CD4-positive, CD25-positive, alpha-beta regulatory T cell (primary cell): ENCODE measurements at regions not wholly inside any gene's neighbourhood (a gene's known extent, or its start where the extent isn't known, plus 50 kb on each side); places are given as distances from the start of the nearest gene placed in this dataset.

Experiments
- ATAC-seq, 2 donors: fragments of 150-1000 bp; cut with Tn5 transposase; one replicate each; pipeline ENCODE4 v1.10.0; 2021; ENCODE audit warnings: low read depth in 2 of 2, moderate number of reproducible peaks in 2 of 2, moderate library complexity in 1 of 2
- DNase-seq, 3 donors: peaks; one replicate each; pipeline versions ENCODE4 v3.0.0 to v3.0.0-alpha.2; 2012 to 2022; ENCODE audit warnings: mixed read lengths in 1 of 3
- H3K27ac ChIP-seq: one replicate; pipeline ENCODE4 v1.7.0; 2013; ENCODE audit warnings: mild to moderate bottlenecking, low read length; ENCODE audit not compliant: insufficient read depth, poor library complexity, severe bottlenecking
- H3K27me3 ChIP-seq: one replicate; pipeline ENCODE4 v1.7.0; 2013; ENCODE audit warnings: low read length; ENCODE audit not compliant: control insufficient read depth, insufficient read depth
- H3K36me3 ChIP-seq: one replicate; pipeline ENCODE4 v1.7.0; 2013; ENCODE audit warnings: mild to moderate bottlenecking, low read length, moderate library complexity; ENCODE audit not compliant: control insufficient read depth, insufficient read depth
- H3K4me1 ChIP-seq: 2 replicates; pipeline ENCODE4 v1.7.0; 2013; ENCODE audit warnings: mild to moderate bottlenecking, low read length; ENCODE audit not compliant: insufficient read depth, control insufficient read depth, poor library complexity, severe bottlenecking
- H3K4me3 ChIP-seq: one replicate; pipeline ENCODE4 v1.7.0; 2013; ENCODE audit warnings: low read depth, mild to moderate bottlenecking, low read length, moderate library complexity
- H3K9me3 ChIP-seq, 2 experiments: 1 replicate in 1 of 2; 2 replicates in 1 of 2; pipeline ENCODE4 v1.7.0; 2013; ENCODE audit warnings: low read length in 2 of 2, mild to moderate bottlenecking in 1 of 2, moderate library complexity in 1 of 2; ENCODE audit not compliant: control insufficient read depth in 2 of 2
- H3K27ac Mint-ChIP-seq, 3 donors: one replicate each; pipeline ENCODE4 v1.8.0; 2020 to 2022; ENCODE audit warnings: mild to moderate bottlenecking in 3 of 3, mixed read lengths in 3 of 3, moderate library complexity in 2 of 3
- H3K27me3 Mint-ChIP-seq: one replicate; pipeline ENCODE4 v1.8.0; 2022; ENCODE audit warnings: mild to moderate bottlenecking, mixed read lengths
- H3K36me3 Mint-ChIP-seq: one replicate; pipeline ENCODE4 v1.8.0; 2020; ENCODE audit warnings: mixed read lengths
- H3K4me1 Mint-ChIP-seq, 4 donors: one replicate each; pipeline ENCODE4 v1.8.0; 2020 to 2022; ENCODE audit warnings: mixed read lengths in 4 of 4, mild to moderate bottlenecking in 1 of 4
- H3K4me3 Mint-ChIP-seq, 4 donors: one replicate each; pipeline ENCODE4 v1.8.0; 2020 to 2022; ENCODE audit warnings: mild to moderate bottlenecking in 4 of 4, mixed read lengths in 4 of 4, moderate library complexity in 3 of 4
- H3K9me3 Mint-ChIP-seq, 7 donors: one replicate each; pipeline ENCODE4 v1.8.0; 2020 to 2022; ENCODE audit warnings: mixed read lengths in 7 of 7, mild to moderate bottlenecking in 3 of 7, moderate library complexity in 2 of 7

DNA sequence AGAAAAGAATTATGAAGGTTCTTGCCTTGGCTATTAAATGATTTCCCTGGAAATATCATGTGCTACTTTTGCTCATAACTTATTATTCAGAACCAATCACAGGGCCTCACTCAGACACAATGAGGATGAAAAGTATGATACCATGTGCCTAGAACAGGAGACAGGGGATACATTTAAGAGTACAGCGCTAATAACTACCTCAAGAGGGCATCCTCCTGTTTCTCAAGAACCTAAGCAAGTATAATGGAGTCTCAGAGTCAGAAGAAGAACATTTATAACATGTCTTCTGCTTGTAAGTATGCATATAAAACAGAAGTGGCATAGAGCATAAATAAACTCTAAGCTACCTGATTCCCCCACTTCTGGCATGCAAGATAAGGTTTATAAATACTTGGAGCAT is 125.4 kb upstream of the MME start:
- Mint-ChIP-seq H3K27ac (no peak overlapping the region), H3K27me3 (no peaks in the 10 kb centered on the region), H3K4me3 (no peak overlapping the region), H3K9me3 (peaks cover 0 to 15% (median 6%) of the 10 kb centered on the region in 7 donors), H3K36me3 (no peaks in the 10 kb centered on the region), H3K4me1 (no peaks in the 10 kb centered on the region)
- H3K27me3 ChIP-seq, result no peaks in the 10 kb centered on the region
- no peaks in the 10 kb centered on the region for H3K9me3 ChIP-seq
- H3K36me3 ChIP-seq, result no peaks in the 10 kb centered on the region
- no peak overlapping the region for H3K27ac ChIP-seq
- ATAC-seq, result no peak
- H3K4me1 ChIP-seq, result no peaks in the 10 kb centered on the region
- peak in 1 of 3 donors; percentile 5 for DNase-seq
- H3K4me3 ChIP-seq, result no peak overlapping the region

DNA sequence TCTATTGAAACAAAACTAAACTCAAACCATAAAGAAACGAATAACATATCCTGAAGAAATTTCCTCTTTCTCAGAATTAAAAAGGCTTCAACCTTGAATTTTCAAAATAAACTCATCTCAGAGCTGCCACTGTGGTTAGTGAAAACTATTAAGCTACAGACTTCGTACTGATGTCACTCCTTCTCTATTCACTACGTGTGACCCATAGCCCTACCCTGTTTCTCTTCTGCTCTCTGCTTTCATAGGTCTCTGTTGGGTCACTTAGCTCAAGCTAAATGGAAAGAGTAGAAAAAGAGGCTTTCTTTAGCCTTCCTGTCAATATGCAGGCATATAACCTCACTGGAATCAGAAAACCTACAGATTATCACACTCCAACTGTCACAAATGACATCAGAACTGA is 126.6 kb upstream of the MME start:
- Mint-ChIP-seq H3K27ac (no peak overlapping the region), H3K4me1 (no peaks in the 10 kb centered on the region)

DNA sequence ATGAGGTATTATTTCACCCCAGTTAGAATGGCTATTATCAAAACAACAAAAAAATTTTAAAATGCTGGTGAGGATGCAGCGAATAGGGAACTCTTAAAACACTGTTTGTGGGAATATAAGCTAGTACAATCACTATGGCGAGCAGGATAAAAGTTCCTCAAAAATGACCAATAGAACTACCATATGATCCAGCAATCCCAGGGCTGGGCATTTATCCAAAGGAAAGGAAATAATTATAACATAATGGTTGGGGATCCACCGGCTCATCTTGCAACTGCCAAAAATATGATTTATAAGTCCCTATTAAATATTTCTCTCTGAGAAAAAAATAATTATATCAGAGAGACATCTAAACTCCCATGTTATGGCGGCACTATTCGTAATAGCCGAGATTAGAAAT is 127.6 kb upstream of the MME start:
- Histone ChIP-seq H3K36me3 (no peaks in the 10 kb centered on the region), H3K4me1 (no peaks in the 10 kb centered on the region), H3K9me3 (no peaks in the 10 kb centered on the region), H3K27me3 (no peaks in the 10 kb centered on the region), H3K4me3 (no peak overlapping the region), H3K27ac (no peak overlapping the region)
- H3K9me3 Mint-ChIP-seq, result peaks cover 0 to 22% (median 6%) of the 10 kb centered on the region in 7 donors
- no peaks in the 10 kb centered on the region for H3K4me1 Mint-ChIP-seq
- no peak for DNase-seq
- no peak overlapping the region for H3K4me3 Mint-ChIP-seq
- H3K36me3 Mint-ChIP-seq, result no peaks in the 10 kb centered on the region
- H3K27me3 Mint-ChIP-seq, result no peaks in the 10 kb centered on the region
- no peak for ATAC-seq
- no peak overlapping the region for H3K27ac Mint-ChIP-seq

More for the DNA sequence above, 126.6 kb upstream of the MME start:
- no peak overlapping the region for H3K4me3 ChIP-seq
- no peaks in the 10 kb centered on the region for H3K27me3 Mint-ChIP-seq
- no peak overlapping the region for H3K4me3 Mint-ChIP-seq
- no peak overlapping the region for H3K27ac ChIP-seq
- no peaks in the 10 kb centered on the region for H3K36me3 ChIP-seq
- H3K36me3 Mint-ChIP-seq, result no peaks in the 10 kb centered on the region
- no peaks in the 10 kb centered on the region for H3K9me3 ChIP-seq
- H3K27me3 ChIP-seq, result no peaks in the 10 kb centered on the region
- ATAC-seq (no peak), DNase-seq (no peak)
- no peaks in the 10 kb centered on the region for H3K4me1 ChIP-seq
- H3K9me3 Mint-ChIP-seq, result peaks cover 0 to 17% (median 6%) of the 10 kb centered on the region in 7 donors

DNA sequence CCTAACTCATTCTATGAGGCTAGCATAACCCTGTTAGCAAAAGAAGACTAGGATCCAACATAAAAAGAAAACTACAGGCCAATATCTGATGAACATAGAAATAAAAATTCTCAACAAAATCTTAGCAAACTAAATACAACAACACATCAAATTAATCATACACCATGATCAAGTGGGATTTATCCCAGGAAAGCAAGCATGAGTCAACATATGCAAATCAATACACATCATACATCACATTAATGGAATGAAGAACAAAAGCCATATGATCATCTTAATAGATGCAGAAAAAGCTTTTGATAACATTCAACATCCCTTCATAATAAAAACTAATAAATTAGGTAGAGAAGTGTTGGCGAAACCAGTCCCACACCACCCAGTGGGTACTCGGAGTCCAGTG is 136.1 kb upstream of the MME start:
- Histone ChIP-seq H3K9me3 (peaks cover 4 to 5% of the 10 kb centered on the region in 2 experiments), H3K36me3 (no peaks in the 10 kb centered on the region), H3K4me3 (no peak overlapping the region), H3K4me1 (no peaks in the 10 kb centered on the region), H3K27ac (no peak overlapping the region), H3K27me3 (no peaks in the 10 kb centered on the region)
- Mint-ChIP-seq H3K4me1 (no peaks in the 10 kb centered on the region), H3K27me3 (no peaks in the 10 kb centered on the region), H3K4me3 (no peak overlapping the region), H3K9me3 (peaks cover 0 to 26% (median 9%) of the 10 kb centered on the region in 7 donors), H3K27ac (no peak overlapping the region), H3K36me3 (no peaks in the 10 kb centered on the region)
- ATAC-seq (no peak), DNase-seq (no peak)

DNA sequence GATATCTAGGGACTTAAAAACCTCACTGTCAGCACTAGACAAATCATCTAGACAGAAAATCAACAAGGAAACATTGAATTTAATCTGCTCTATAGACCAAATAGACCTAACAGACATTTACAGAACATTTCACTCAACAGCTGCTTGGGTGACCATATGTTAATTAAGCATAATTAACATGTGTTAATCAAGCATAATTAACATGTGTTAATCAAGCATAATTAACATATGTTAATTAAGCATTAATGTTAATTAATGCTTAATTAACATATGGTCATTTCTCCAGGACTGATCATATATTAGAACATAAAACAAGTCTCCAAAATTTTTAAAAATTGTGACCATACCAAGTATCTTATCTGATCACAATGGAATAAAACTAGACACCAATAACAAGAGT is 137.3 kb upstream of the MME start:
- no peaks in the 10 kb centered on the region for H3K36me3 ChIP-seq
- Mint-ChIP-seq H3K9me3 (peaks cover 0 to 27% (median 9%) of the 10 kb centered on the region in 7 donors), H3K4me3 (no peak overlapping the region), H3K4me1 (no peaks in the 10 kb centered on the region), H3K27ac (no peak overlapping the region), H3K27me3 (no peaks in the 10 kb centered on the region), H3K36me3 (no peaks in the 10 kb centered on the region)
- no peak for DNase-seq
- H3K27ac ChIP-seq, result no peak overlapping the region
- no peak for ATAC-seq
- H3K27me3 ChIP-seq, result no peaks in the 10 kb centered on the region
- no peak overlapping the region for H3K4me3 ChIP-seq
- H3K9me3 ChIP-seq, result peaks cover 4 to 5% of the 10 kb centered on the region in 2 experiments
- H3K4me1 ChIP-seq, result no peaks in the 10 kb centered on the region

DNA sequence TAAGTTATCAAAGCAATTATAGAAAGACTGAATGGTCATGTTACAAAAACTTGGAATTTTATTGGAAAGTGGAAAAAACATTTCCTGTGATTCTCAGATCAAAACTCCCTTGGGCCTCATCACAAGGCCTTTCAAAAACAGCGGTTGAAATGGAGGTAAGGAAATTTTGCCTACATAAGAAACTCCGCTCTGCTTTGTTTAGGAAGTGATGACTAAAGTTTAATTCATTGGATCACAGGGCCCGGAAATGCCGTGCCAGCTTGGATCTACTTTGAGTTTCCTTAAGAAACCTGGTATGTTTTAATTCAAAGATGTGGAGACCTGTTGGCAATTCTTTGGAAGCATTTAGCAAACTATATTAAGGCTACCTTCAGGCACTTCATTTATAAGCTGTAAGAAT is 143.9 kb upstream of the MME start:
- no peak for ATAC-seq
- H3K36me3 ChIP-seq, result no peaks in the 10 kb centered on the region
- no peaks in the 10 kb centered on the region for H3K4me1 ChIP-seq
- no peaks in the 10 kb centered on the region for H3K27me3 ChIP-seq
- H3K4me3 ChIP-seq, result no peak overlapping the region
- no peak for DNase-seq
- Mint-ChIP-seq H3K4me3 (no peak overlapping the region), H3K27ac (no peak overlapping the region), H3K9me3 (peaks cover 3 to 15% (median 7%) of the 10 kb centered on the region in 7 donors), H3K27me3 (no peaks in the 10 kb centered on the region), H3K4me1 (no peaks in the 10 kb centered on the region), H3K36me3 (no peaks in the 10 kb centered on the region)
- no peak overlapping the region for H3K27ac ChIP-seq
- H3K9me3 ChIP-seq, result peaks cover 2 to 5% of the 10 kb centered on the region in 2 experiments

DNA sequence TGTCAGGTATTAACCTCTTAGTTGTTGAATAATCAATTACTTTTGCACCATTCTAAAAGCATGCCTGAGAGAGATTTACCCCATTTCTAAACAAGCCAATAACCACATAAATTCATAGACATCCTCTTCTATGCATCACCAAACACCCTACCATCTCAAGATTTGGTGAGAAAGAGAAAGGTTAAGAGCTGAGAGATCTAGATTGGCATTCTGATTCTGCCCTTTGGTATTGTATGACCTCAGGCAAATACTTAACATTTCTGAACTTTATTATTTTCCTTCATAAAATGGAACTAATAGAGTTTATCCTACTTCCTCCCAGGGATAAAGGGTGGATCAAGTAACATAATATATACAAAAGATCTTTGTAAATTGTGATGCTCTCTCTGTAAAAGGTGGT is 146.5 kb upstream of the MME start:
- Mint-ChIP-seq H3K27ac (no peak overlapping the region), H3K4me3 (no peak overlapping the region), H3K27me3 (no peaks in the 10 kb centered on the region), H3K4me1 (no peaks in the 10 kb centered on the region), H3K36me3 (no peaks in the 10 kb centered on the region), H3K9me3 (peaks cover 0 to 10% (median 2%) of the 10 kb centered on the region in 7 donors)
- no peaks in the 10 kb centered on the region for H3K4me1 ChIP-seq
- H3K27ac ChIP-seq, result no peak overlapping the region
- H3K36me3 ChIP-seq, result no peaks in the 10 kb centered on the region
- H3K4me3 ChIP-seq, result no peak overlapping the region
- no peaks in the 10 kb centered on the region for H3K27me3 ChIP-seq
- ATAC-seq, result no peak
- H3K9me3 ChIP-seq, result no peaks in the 10 kb centered on the region
- no peak for DNase-seq

DNA sequence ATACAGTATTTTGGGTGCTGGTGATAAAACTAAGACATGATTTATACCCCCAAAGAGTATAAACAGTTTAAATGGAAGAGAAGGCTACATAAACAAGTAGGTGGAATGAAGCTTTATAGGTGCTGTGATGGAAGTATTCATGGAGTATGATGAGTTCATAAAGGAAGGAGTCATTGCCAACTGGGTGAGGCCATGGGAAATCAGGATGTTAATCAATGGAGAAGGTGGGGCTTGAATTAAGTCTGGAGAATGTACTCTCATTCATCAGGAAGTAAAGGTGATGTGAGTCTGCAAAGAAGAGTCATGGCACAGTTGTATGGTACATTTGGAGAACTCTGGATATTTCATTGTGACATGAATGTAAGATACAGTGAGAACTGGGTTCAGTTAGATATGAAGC is 147.5 kb upstream of the MME start:
- Histone ChIP-seq H3K27me3 (no peaks in the 10 kb centered on the region), H3K4me3 (no peak overlapping the region), H3K36me3 (no peaks in the 10 kb centered on the region), H3K27ac (no peak overlapping the region), H3K9me3 (no peaks in the 10 kb centered on the region), H3K4me1 (no peaks in the 10 kb centered on the region)
- Mint-ChIP-seq H3K27me3 (no peaks in the 10 kb centered on the region), H3K4me3 (no peak overlapping the region), H3K9me3 (peaks cover 0 to 10% (median 2%) of the 10 kb centered on the region in 7 donors), H3K36me3 (no peaks in the 10 kb centered on the region), H3K27ac (no peak overlapping the region), H3K4me1 (no peaks in the 10 kb centered on the region)
- ATAC-seq, result no peak
- DNase-seq, result no peak
